ENCODE measurements at regions not wholly inside any gene's neighbourhood (a gene's known extent, or its start where the extent isn't known, plus 50 kb on each side); places are given as distances from the start of the nearest gene placed in this dataset.
A peak's percentile ranks its signal among the peaks of the same experiment; 100 is the strongest.

DNA sequence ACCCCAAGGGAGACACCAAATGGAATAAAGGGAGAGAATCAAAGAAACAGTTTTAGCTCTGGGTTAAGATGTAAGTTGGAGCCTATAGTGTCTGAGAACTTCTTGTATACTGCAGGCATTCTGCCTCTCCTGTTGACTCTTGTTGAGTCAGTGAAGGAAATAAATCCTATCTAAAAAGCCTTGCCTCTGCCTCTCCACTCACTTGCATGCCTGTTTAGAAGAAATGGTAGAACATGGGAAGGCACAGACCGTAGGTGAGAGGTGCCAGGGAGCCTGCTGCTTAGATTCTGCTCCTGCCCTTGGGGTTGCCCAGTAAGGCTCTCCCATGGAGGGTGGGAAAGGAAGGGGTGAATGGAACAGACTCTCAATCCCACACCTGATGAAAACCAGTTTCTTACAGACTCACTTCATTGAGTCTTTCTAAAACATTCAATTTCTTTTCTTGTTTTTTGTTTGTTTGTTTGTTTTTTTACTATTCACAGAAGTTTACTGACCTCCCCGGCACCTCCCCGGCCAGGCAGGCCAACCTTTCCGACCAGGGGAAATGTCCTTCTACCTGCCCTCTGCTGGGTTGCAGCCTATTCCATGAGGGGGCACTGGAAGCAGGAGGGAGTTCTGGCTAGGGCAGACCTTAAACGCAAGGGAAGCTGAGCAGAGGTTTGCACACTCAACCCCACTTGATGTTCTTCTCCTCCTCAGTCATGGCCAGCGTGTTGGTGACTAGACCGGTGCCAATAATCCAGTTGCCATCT is 211.7 kb upstream of the WSB1 start:
- H3K27me3 ChIP-seq = no peaks in the 10 kb centered on the region
- DNase-seq = no peak
- no peak overlapping the region for H3K4me3 ChIP-seq
- H3K36me3 ChIP-seq = no peaks in the 10 kb centered on the region
- WGBS, 2 donors = 73 to 76% methylated on average over 4 to 7 of the region's 7 CpGs
- ATAC-seq (ENCODE audit: low FRiP score in 2 of 2) = peak in 1 of 2 donors; percentile 37
- no peak for TF ChIP-seq POLR2A (IDR thresholded peaks at IDR 0.05)
- no peak for TF ChIP-seq POLR2AphosphoS5 (IDR thresholded peaks at IDR 0.05)
- TF ChIP-seq, protein P1, sequence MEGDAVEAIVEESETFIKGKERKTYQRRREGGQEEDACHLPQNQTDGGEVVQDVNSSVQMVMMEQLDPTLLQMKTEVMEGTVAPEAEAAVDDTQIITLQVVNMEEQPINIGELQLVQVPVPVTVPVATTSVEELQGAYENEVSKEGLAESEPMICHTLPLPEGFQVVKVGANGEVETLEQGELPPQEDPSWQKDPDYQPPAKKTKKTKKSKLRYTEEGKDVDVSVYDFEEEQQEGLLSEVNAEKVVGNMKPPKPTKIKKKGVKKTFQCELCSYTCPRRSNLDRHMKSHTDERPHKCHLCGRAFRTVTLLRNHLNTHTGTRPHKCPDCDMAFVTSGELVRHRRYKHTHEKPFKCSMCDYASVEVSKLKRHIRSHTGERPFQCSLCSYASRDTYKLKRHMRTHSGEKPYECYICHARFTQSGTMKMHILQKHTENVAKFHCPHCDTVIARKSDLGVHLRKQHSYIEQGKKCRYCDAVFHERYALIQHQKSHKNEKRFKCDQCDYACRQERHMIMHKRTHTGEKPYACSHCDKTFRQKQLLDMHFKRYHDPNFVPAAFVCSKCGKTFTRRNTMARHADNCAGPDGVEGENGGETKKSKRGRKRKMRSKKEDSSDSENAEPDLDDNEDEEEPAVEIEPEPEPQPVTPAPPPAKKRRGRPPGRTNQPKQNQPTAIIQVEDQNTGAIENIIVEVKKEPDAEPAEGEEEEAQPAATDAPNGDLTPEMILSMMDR (IDR thresholded peaks at IDR 0.05) = no peak
- no peak for TF ChIP-seq EP300 (IDR thresholded peaks at IDR 0.05)
- no peaks in the 10 kb centered on the region for H3K9me3 ChIP-seq
- H3K4me1 ChIP-seq = no peaks in the 10 kb centered on the region
- H3K27ac ChIP-seq = no peak overlapping the region

DNA sequence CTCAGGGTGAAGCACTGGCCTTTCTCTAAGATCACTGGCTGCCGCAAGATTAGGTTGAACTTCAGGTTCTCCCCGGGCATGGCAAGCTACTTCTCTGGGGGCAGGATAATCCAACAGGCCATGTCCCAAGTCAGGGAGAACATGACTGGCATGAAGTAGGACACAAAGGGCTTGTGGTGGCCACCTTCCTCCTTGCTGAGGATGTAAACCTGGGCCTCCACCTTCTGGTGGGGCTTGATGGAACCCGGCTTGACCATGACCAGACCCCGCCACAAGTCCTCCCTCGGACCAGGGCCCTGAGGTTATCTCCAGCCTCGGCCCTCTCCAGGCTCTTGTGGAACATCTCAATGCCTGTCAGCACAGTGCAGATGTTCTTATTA is 211.1 kb upstream of the WSB1 start:
- WGBS, 2 donors = 80 to 84% methylated on average over 1 to 6 of the region's 6 CpGs
- DNase-seq = no peak
- H3K36me3 ChIP-seq = no peaks in the 10 kb centered on the region
- ATAC-seq (ENCODE audit: low FRiP score in 2 of 2) = no peak
- no peak overlapping the region for H3K4me3 ChIP-seq
- no peak overlapping the region for H3K27ac ChIP-seq
- TF ChIP-seq, protein P1 (IDR thresholded peaks at IDR 0.05) = no peak
- TF ChIP-seq EP300 (IDR thresholded peaks at IDR 0.05) (no peak), POLR2A (IDR thresholded peaks at IDR 0.05) (no peak), POLR2AphosphoS5 (IDR thresholded peaks at IDR 0.05) (no peak)
- H3K27me3 ChIP-seq = no peaks in the 10 kb centered on the region
- no peaks in the 10 kb centered on the region for H3K9me3 ChIP-seq
- no peaks in the 10 kb centered on the region for H3K4me1 ChIP-seq

DNA sequence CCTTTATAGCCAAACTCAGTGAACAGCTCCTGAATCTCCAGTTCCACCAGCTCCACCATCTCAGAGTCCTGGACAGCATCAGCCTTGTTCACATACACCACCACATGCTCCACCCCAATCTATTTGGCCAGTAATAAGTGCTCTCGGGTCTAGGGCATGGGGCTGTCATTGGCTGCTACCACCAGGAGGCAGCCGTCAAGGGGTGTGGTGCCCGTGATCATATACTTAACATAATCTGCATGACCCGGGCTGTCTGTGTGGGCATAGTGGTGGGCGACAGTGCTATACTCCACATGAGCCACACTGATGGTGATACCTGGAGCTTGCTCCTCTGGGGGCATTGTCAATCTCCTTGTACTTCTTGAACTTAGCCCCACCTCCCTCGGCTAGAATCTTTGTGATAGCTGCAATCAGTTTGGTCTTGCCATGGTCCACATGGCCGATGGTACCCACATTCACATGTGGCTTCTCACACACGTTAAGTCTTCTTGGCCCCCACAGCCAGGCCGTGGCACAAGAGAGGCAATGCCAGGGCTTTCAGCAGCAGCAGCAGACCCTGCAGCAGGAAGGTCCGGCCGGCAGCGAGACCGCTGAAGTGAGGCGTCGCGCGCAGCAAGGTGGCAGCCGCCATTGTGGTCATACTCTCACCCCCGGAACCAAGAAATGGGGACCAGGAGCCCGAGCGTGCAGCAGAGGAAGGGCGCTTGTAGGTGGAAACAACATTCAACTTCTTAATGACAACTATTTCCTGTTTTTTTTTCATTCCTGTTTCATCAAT is 210.3 kb upstream of the WSB1 start:
- Histone ChIP-seq H3K27ac (no peak overlapping the region), H3K9me3 (no peaks in the 10 kb centered on the region), H3K36me3 (no peaks in the 10 kb centered on the region), H3K4me1 (no peaks in the 10 kb centered on the region), H3K27me3 (no peaks in the 10 kb centered on the region), H3K4me3 (no peak overlapping the region)
- no peak for ATAC-seq (ENCODE audit: low FRiP score in 2 of 2)
- TF ChIP-seq POLR2AphosphoS5 (IDR thresholded peaks at IDR 0.05) = no peak
- no peak for TF ChIP-seq POLR2A (IDR thresholded peaks at IDR 0.05)
- TF ChIP-seq EP300 (IDR thresholded peaks at IDR 0.05) = no peak
- TF ChIP-seq, protein P1 (IDR thresholded peaks at IDR 0.05) = no peak
- WGBS, 2 donors = 87 to 88% methylated on average over 16 to 22 of the region's 22 CpGs
- DNase-seq = peak in 1 of 2 donors; percentile 54

DNA sequence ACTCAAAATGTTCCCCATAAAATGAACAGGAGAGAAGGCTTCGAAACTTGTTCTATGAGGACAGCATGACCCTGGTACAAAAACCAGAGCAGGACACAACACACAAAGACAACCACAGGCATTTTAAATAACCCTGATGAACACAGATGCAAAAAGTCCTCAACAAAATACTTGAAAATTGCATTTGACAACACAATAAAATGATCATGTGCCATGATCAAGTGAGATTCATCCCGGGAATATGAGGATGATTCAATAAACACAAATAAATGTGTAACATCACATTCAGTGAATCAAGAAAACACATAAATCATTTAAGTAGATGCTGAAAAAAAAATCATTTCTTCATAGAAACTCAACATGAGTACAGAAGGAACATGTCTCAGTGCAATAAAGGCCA is 208.4 kb upstream of the WSB1 start:
- Histone ChIP-seq H3K4me1 (no peaks in the 10 kb centered on the region), H3K27me3 (no peaks in the 10 kb centered on the region), H3K27ac (no peak overlapping the region), H3K4me3 (no peak overlapping the region), H3K36me3 (no peaks in the 10 kb centered on the region), H3K9me3 (no peaks in the 10 kb centered on the region)
- DNase-seq = no peak
- TF ChIP-seq EP300 (IDR thresholded peaks at IDR 0.05) = no peak
- TF ChIP-seq, protein P1 (IDR thresholded peaks at IDR 0.05) = no peak
- TF ChIP-seq POLR2A (IDR thresholded peaks at IDR 0.05) = no peak
- no peak for TF ChIP-seq POLR2AphosphoS5 (IDR thresholded peaks at IDR 0.05)
- ATAC-seq (ENCODE audit: low FRiP score in 2 of 2) = no peak
- 69 to 73% methylated on average over 2 of the region's 2 CpGs for WGBS, 2 donors

Data from upper lobe of left lung (tissue), 6 donors.